ENCODE measurements at regions not wholly inside any gene's neighbourhood (a gene's known extent, or its start where the extent isn't known, plus 50 kb on each side); places are given as distances from the start of the nearest gene placed in this dataset.

DNA sequence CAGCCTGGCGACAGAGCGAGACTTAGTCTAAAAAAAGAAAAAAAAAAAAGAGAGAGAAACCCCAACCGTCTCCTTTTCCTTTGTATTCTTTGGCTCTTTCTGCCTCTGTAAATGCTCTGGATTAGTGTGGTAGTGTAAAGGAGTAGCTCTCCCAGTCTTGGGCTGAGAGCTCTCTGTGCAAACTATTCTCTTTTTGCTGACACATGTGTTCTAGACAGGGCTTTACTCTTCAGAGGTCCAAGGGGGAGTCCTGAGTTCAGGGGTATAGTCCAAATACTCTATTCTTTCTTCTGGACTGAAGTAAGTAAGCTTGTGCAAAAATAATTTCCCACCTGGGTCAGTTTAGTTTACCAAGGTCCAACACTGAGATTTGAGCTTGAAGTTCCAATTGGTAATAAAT lies 183.8 kb upstream of the KCNK2 start:
- TF ChIP-seq, protein P1, sequence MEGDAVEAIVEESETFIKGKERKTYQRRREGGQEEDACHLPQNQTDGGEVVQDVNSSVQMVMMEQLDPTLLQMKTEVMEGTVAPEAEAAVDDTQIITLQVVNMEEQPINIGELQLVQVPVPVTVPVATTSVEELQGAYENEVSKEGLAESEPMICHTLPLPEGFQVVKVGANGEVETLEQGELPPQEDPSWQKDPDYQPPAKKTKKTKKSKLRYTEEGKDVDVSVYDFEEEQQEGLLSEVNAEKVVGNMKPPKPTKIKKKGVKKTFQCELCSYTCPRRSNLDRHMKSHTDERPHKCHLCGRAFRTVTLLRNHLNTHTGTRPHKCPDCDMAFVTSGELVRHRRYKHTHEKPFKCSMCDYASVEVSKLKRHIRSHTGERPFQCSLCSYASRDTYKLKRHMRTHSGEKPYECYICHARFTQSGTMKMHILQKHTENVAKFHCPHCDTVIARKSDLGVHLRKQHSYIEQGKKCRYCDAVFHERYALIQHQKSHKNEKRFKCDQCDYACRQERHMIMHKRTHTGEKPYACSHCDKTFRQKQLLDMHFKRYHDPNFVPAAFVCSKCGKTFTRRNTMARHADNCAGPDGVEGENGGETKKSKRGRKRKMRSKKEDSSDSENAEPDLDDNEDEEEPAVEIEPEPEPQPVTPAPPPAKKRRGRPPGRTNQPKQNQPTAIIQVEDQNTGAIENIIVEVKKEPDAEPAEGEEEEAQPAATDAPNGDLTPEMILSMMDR (IDR thresholded peaks at IDR 0.05): no peak
- TF ChIP-seq POLR2A (IDR thresholded peaks at IDR 0.05): no peak

Data from prostate gland (tissue), 2 donors.